GM12878 (cell line): ENCODE measurements at regions not wholly inside any gene's neighbourhood (a gene's known extent, or its start where the extent isn't known, plus 50 kb on each side); places are given as distances from the start of the nearest gene placed in this dataset.

ENCODE experiments used
- ATAC-seq: fragments of 200-7000 bp; cut with Tn5 transposase; 3 replicates; pipeline ENCODE4 v1.9.1; 2020; ENCODE audit warnings: mild to moderate bottlenecking, moderate library complexity
- BruUV-seq: library from RNA; stranded (reverse); fragments of 400-500 nt; replicated peaks from 2 replicates; lab custom pipeline; 2021; lab: Mats Ljungman, UMichigan
- CTCF ChIA-PET: fragments of 300-600 bp; sonication (Branson Sonifier 250); formaldehyde crosslinking; extraction: SDS; loops from one replicate; lab custom pipeline; 2021; ENCODE audit warnings: inconsistent platforms; lab: Yijun Ruan, JAX
- POLR2A ChIA-PET: fragments of 350-600 bp; formaldehyde crosslinking; extraction: SDS; loops from one replicate; lab custom pipeline; 2021; ENCODE audit warnings: inconsistent platforms; lab: Charles Lee
- RAD21 ChIA-PET: fragments of 300-600 bp; sonication (Branson Sonifier 250); formaldehyde crosslinking; loops from one replicate; lab custom pipeline; 2023; ENCODE audit warnings: antibody characterized with exemption; ENCODE audit not compliant: unreplicated experiment; lab: Charles Lee
- SMC1A ChIA-PET: fragments of 300-600 bp; sonication (Branson Sonifier 250); formaldehyde crosslinking; loops from one replicate; lab custom pipeline; 2023; ENCODE audit not compliant: unreplicated experiment, uncharacterized antibody; lab: Charles Lee
- DNase-seq: peaks from one replicate; pipeline ENCODE4 v3.0.0-alpha.2; 2011; ENCODE audit warnings: low read depth, low spot score
- FAIRE-seq: peaks from 3 replicates; lab custom pipeline; 2011; peaks lifted over from hg19 to GRCh38; lab: Jason Lieb, UNC
- H2AFZ ChIP-seq: 2 replicates; pipeline ENCODE4 v1.6.0; 2011; ENCODE audit warnings: low read depth, low read length, control low read depth; ENCODE audit not compliant: control insufficient read depth
- H3K27ac ChIP-seq: 2 replicates; pipeline ENCODE4 v1.5.1; 2011; ENCODE audit warnings: control low read depth; ENCODE audit not compliant: control insufficient read depth, insufficient read depth
- H3K27me3 ChIP-seq, 2 experiments: replicated peaks in 1 of 2; 2 replicates each; pipeline versions ENCODE4 v1.6.0 to v1.6.1; 2011; ENCODE audit warnings: low read length in 1 of 2; ENCODE audit not compliant: control insufficient read depth in 2 of 2, insufficient read depth in 2 of 2
- H3K36me3 ChIP-seq, 2 experiments: 2 replicates each; pipeline ENCODE4 v1.5.1; 2011; ENCODE audit warnings: low read length in 1 of 2; ENCODE audit not compliant: control insufficient read depth in 2 of 2, insufficient read depth in 2 of 2
- H3K4me1 ChIP-seq: 2 replicates; pipeline ENCODE4 v1.6.1; 2011; ENCODE audit warnings: mild to moderate bottlenecking, low read length, moderate library complexity, mixed read lengths; ENCODE audit not compliant: control insufficient read depth, insufficient read depth
- H3K4me2 ChIP-seq: 2 replicates; pipeline ENCODE4 v1.6.0; 2011; ENCODE audit warnings: control low read depth; ENCODE audit not compliant: control insufficient read depth, insufficient read depth
- H3K4me3 ChIP-seq: fragments of 200-600 bp; sonication (generic); 2 replicates; pipeline ENCODE4 v1.5.1; 2016
- H3K79me2 ChIP-seq: 2 replicates; pipeline ENCODE4 v1.6.0; 2011; ENCODE audit warnings: low read length; ENCODE audit not compliant: control insufficient read depth, insufficient read depth
- H3K9ac ChIP-seq: 2 replicates; pipeline ENCODE4 v1.8.0; 2011; ENCODE audit warnings: low read length, control low read depth, mixed read lengths; ENCODE audit not compliant: control insufficient read depth, insufficient read depth
- H3K9me3 ChIP-seq: replicated peaks from 3 replicates; pipeline ENCODE4 v1.5.1; 2011; ENCODE audit warnings: mild to moderate bottlenecking, low read length; ENCODE audit not compliant: control insufficient read depth, insufficient read depth
- H4K20me1 ChIP-seq: 2 replicates; pipeline ENCODE4 v1.6.0; 2011; ENCODE audit not compliant: control insufficient read depth, insufficient read depth
- CUX1 ChIP-seq: IDR thresholded peaks from 2 replicates; pipeline ENCODE4 v1.6.1; 2012; ENCODE audit warnings: improper control_type of control experiment, low read depth, low read length; ENCODE audit not compliant: insufficient replicate concordance
- ELK1 ChIP-seq: IDR thresholded peaks from 2 replicates; pipeline ENCODE4 v1.6.1; 2012; ENCODE audit warnings: low read depth, low read length, improper control_type of control experiment
- HCFC1 ChIP-seq: fragments of 150-350 bp; IDR thresholded peaks from 2 replicates; pipeline ENCODE4 v1.6.1; 2014; ENCODE audit warnings: low read length
- REST ChIP-seq: IDR thresholded peaks from 2 replicates; pipeline ENCODE4 v1.6.1; 2012; ENCODE audit warnings: mild to moderate bottlenecking, low read depth, low read length
- RFX5 ChIP-seq: IDR thresholded peaks from 2 replicates; pipeline ENCODE4 v1.6.1; 2011; ENCODE audit warnings: low read depth, low read length, improper control_type of control experiment
- STAT1 ChIP-seq: fragments of 450-650 bp; conservative IDR thresholded peaks from 2 replicates; pipeline ENCODE4 v1.6.1; 2014; ENCODE audit warnings: antibody characterized with exemption, mild to moderate bottlenecking
- ZNF274 ChIP-seq: IDR thresholded peaks from one replicate; pipeline ENCODE4 v1.8.0; 2011; ENCODE audit not compliant: insufficient read length, insufficient read depth
- WGBS: methylation state at CpG from one replicate; pipeline ENCODE4 v1.1.6; 2016; ENCODE audit warnings: low lambda C conversion rate; ENCODE audit not compliant: insufficient replicate concordance, insufficient coverage; ENCODE audit errors: missing lambda C conversion rate; 5-methylcytosine and 5-hydroxymethylcytosine counted together
- in situ Hi-C: fragments of 300-500 bp; cut with MboI; formaldehyde crosslinking; loops from 9 replicates; pipeline ENCODE4 v1.14.3; 2018; ENCODE audit warnings: mixed read lengths
- intact Hi-C: fragments of 100-400 bp; cut with micrococcal nuclease; formaldehyde crosslinking; loops from one replicate; pipeline ENCODE4 v1.14.2; 2022; ENCODE audit not compliant: unreplicated experiment
- TF ChIP-seq, protein P1 (sequence below): fragments of 450-650 bp; formaldehyde crosslinking; IDR thresholded peaks from 2 replicates; pipeline ENCODE4 v1.4.0; 2020; ENCODE audit warnings: mild to moderate bottlenecking, moderate library complexity

GRCh38 chr1:172917972-172918371 is 132.8 kb downstream of the TNFSF18 start (continued):
- no peak for TF ChIP-seq ELK1
- TF ChIP-seq REST: no peak
- TF ChIP-seq RFX5: no peak
- TF ChIP-seq, all 136 proteins: peak for 0

DNA sequence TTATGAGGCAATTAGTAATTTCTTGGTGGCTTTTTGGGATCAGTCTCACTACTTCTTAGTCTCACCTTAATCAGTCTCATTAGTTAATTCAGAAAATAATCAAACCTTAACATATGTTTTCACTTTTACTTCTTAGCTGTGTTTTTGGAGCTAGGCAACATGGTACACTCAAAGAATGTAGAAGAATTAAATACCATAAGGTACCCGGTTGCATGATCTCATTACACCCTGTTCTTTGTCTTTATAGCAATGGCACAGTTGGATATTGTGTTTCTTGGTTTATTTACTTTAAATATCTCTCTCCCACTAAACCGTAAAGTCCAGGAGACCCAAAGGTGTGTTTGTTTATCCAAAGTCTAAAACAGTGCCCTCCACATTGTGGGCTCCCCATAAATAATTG is 132.3 kb downstream of the TNFSF18 start:
- Histone ChIP-seq H2AFZ (no peak overlapping the region), H3K9ac (no peak overlapping the region)
- in situ Hi-C loops: no loop called here
- TF ChIP-seq CUX1 (no peak), HCFC1 (no peak), ZNF274 (no peak), STAT1 (no peak)
- TF ChIP-seq, protein P1, sequence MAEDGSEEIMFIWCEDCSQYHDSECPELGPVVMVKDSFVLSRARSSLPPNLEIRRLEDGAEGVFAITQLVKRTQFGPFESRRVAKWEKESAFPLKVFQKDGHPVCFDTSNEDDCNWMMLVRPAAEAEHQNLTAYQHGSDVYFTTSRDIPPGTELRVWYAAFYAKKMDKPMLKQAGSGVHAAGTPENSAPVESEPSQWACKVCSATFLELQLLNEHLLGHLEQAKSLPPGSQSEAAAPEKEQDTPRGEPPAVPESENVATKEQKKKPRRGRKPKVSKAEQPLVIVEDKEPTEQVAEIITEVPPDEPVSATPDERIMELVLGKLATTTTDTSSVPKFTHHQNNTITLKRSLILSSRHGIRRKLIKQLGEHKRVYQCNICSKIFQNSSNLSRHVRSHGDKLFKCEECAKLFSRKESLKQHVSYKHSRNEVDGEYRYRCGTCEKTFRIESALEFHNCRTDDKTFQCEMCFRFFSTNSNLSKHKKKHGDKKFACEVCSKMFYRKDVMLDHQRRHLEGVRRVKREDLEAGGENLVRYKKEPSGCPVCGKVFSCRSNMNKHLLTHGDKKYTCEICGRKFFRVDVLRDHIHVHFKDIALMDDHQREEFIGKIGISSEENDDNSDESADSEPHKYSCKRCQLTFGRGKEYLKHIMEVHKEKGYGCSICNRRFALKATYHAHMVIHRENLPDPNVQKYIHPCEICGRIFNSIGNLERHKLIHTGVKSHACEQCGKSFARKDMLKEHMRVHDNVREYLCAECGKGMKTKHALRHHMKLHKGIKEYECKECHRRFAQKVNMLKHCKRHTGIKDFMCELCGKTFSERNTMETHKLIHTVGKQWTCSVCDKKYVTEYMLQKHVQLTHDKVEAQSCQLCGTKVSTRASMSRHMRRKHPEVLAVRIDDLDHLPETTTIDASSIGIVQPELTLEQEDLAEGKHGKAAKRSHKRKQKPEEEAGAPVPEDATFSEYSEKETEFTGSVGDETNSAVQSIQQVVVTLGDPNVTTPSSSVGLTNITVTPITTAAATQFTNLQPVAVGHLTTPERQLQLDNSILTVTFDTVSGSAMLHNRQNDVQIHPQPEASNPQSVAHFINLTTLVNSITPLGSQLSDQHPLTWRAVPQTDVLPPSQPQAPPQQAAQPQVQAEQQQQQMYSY (CRISPR knock-in tag): no peak

More for the DNA sequence above, 132.3 kb downstream of the TNFSF18 start:
- no peaks in the 10 kb centered on the region for H3K4me1 ChIP-seq
- no TSS peak for BruUV-seq
- no peak overlapping the region for H3K4me3 ChIP-seq
- no peak overlapping the region for H3K4me2 ChIP-seq
- no peak overlapping the region for H3K27ac ChIP-seq
- ATAC-seq (no peak), DNase-seq (no peak), FAIRE-seq (no peak)
- intact Hi-C loops: no loop called here
- no peaks in the 10 kb centered on the region for H4K20me1 ChIP-seq
- no peaks in the 10 kb centered on the region for H3K36me3 ChIP-seq
- ChIA-PET POLR2A (no interaction called here), SMC1A (no interaction called here), CTCF (no interaction called here), RAD21 (no interaction called here)
- H3K79me2 ChIP-seq: no peaks in the 10 kb centered on the region
- no peaks in the 10 kb centered on the region; the same call in 2 of the 3 replicates for H3K9me3 ChIP-seq
- WGBS: 31% methylated on average over 2 of the region's 2 CpGs
- H3K27me3 ChIP-seq: peaks cover 0 to under 1% of the 10 kb centered on the region in 2 experiments; a peak in 1 of 4 replicates
